Liver (tissue), 3 donors: ENCODE measurements at regions not wholly inside any gene's neighbourhood (a gene's known extent, or its start where the extent isn't known, plus 50 kb on each side); places are given as distances from the start of the nearest gene placed in this dataset.

Experiments used
- CTCF ChIP-seq: fragments of 150-350 bp; IDR thresholded peaks from 2 replicates; pipeline ENCODE4 v1.5.1; 2017; ENCODE audit warnings: improper control_type of control experiment, low read depth, low read length; ENCODE audit not compliant: missing input control
- REST ChIP-seq: IDR thresholded peaks from 2 replicates; pipeline ENCODE4 v1.6.1; 2016; ENCODE audit warnings: antibody characterized with exemption, mild to moderate bottlenecking
- SP1 ChIP-seq: IDR thresholded peaks from 2 replicates; pipeline ENCODE4 v1.6.1; 2018; ENCODE audit warnings: antibody characterized with exemption, mild to moderate bottlenecking
- donor health status: healthy.
- donor health status: healthy.

GRCh38 chr9:2502760-2503159, 118.8 kb upstream of the VLDLR start:
- TF ChIP-seq CTCF (no peak), SP1 (no peak), REST (no peak)
